ENCODE measurements at regions not wholly inside any gene's neighbourhood (a gene's known extent, or its start where the extent isn't known, plus 50 kb on each side); places are given as distances from the start of the nearest gene placed in this dataset.
A peak's percentile ranks its signal among the peaks of the same experiment; 100 is the strongest.

DNA sequence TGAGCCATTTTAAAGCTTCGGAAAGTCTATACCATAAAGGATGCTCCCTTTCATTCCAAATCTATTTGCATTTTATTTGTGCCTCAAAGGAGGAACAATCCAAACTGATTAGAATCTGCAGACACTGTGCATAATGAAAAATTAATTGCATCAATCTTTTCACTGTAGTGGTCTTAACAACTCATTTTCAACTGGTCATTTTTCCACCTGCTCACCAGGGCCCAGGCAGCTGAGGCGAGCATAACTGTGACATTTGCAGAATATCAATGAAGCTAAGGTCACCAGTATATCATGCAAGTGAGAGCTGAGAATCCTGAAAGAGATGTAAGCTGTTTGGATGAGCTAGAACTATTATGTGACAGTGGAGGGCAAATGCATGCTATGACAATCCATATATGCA is 387.3 kb upstream of the TECRL start:
- no peaks in the 10 kb centered on the region for H4K20me1 ChIP-seq (ENCODE audit: low read length)
- H3K4me3 ChIP-seq (ENCODE audit: low read length): no peak overlapping the region
- H3K27ac ChIP-seq (ENCODE audit: low read length): no peak overlapping the region
- no TSS peak for BruUV-seq (replicated peaks)
- CTCF ChIA-PET: no interaction called here
- no peaks in the 10 kb centered on the region for H3K4me1 ChIP-seq (ENCODE audit: insufficient read depth, low read length)
- no peak for ATAC-seq
- TF ChIP-seq CTCF (conservative IDR thresholded peaks at IDR 0.05; ENCODE audit: low read depth, low read length) (no peak), EZH2 (IDR thresholded peaks at IDR 0.05; ENCODE audit: low read length, unreplicated experiment) (no peak), EZH2phosphoT487 (IDR thresholded peaks at IDR 0.05; ENCODE audit: borderline replicate concordance, low read length) (no peak)
- H3K9ac ChIP-seq (ENCODE audit: low read length): no peak overlapping the region
- H3F3A ChIP-seq (ENCODE audit: low read length, unreplicated experiment): no peaks in the 10 kb centered on the region
- H3K79me2 ChIP-seq (ENCODE audit: low read length): no peaks in the 10 kb centered on the region
- no peaks in the 10 kb centered on the region for H3K9me3 ChIP-seq (ENCODE audit: low read length)
- no peak for DNase-seq
- intact Hi-C loops (cut with micrococcal nuclease): no loop called here
- POLR2A ChIA-PET (ENCODE audit: unreplicated experiment): no interaction called here
- H3K27me3 ChIP-seq (ENCODE audit: low read length): no peaks in the 10 kb centered on the region
- no peak overlapping the region for H3K4me2 ChIP-seq (ENCODE audit: low read length)
- no peaks in the 10 kb centered on the region for H3K9me2 ChIP-seq (replicated peaks; ENCODE audit: low read length)
- no peaks in the 10 kb centered on the region for H3K36me3 ChIP-seq (ENCODE audit: low read depth, low read length)
- no peak overlapping the region for H2AFZ ChIP-seq (ENCODE audit: low read length)

- H3K9me3 ChIP-seq (ENCODE audit: low read length): no peaks in the 10 kb centered on the region
- no peaks in the 10 kb centered on the region for H3K79me2 ChIP-seq (ENCODE audit: low read length)
- peak overlapping the region; percentile 5; the same call in 1 of the 2 replicates for H3K4me2 ChIP-seq (ENCODE audit: low read length)
- CTCF ChIA-PET: no interaction called here
- TF ChIP-seq EZH2 (IDR thresholded peaks at IDR 0.05; ENCODE audit: low read length, unreplicated experiment) (no peak), EZH2phosphoT487 (IDR thresholded peaks at IDR 0.05; ENCODE audit: borderline replicate concordance, low read length) (no peak), CTCF (conservative IDR thresholded peaks at IDR 0.05; ENCODE audit: low read depth, low read length) (no peak)
- H3F3A ChIP-seq (ENCODE audit: low read length, unreplicated experiment): no peaks in the 10 kb centered on the region
- H3K27ac ChIP-seq (ENCODE audit: low read length): no peak overlapping the region
- H3K27me3 ChIP-seq (ENCODE audit: low read length): no peaks in the 10 kb centered on the region
- intact Hi-C loops (cut with micrococcal nuclease): loop anchor here (5.0 kb wide), 3 partner anchors 67 to 883 kb away; no protein-coding TSS in a partner anchor
- POLR2A ChIA-PET (ENCODE audit: unreplicated experiment): no interaction called here
- no peak overlapping the region for H2AFZ ChIP-seq (ENCODE audit: low read length)
- H3K36me3 ChIP-seq (ENCODE audit: low read depth, low read length): no peaks in the 10 kb centered on the region
- peak; percentile 61 for DNase-seq
- BruUV-seq (replicated peaks): no TSS peak
- H4K20me1 ChIP-seq (ENCODE audit: low read length): no peaks in the 10 kb centered on the region
- H3K9me2 ChIP-seq (replicated peaks; ENCODE audit: low read length): no peaks in the 10 kb centered on the region
- no peak overlapping the region for H3K9ac ChIP-seq (ENCODE audit: low read length)
- peaks cover 9% of the 10 kb centered on the region for H3K4me1 ChIP-seq (ENCODE audit: insufficient read depth, low read length)
- no peak overlapping the region for H3K4me3 ChIP-seq (ENCODE audit: low read length)
- peak; percentile 81 for ATAC-seq
These were observed 374.9 kb upstream of the TECRL start for GRCh38 chr4:64784125-64784524.

DNA sequence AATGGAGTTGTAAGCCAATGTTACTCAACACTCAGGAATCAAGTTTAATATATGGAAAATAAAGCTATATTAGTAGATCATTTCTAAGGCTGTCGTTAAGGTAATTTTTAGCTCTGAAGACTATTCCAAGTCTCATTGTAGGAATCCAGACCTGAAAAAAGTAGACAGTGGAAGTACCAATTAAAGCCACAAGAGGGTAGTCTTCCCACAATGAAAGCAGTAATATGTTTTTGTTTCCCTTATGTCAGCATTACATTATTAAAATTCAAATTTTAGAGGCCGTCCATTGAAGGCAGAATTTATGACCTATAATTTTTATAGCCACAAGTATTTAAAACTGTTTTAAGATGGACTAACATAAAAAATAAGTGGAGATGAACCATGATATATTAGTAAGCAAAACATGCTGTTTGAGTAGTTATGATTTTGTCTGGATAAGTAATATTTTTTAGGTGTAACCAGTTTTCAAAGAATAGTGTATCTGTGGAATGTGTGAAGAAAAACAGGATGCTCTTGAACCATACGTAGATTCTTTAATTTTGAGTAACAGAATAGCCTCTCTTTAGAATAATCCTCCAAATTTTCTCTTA is 372.6 kb upstream of the TECRL start:
- no TSS peak for BruUV-seq (replicated peaks)
- CTCF ChIA-PET: interaction anchor here (0.7 kb wide), 1 partner anchor 222 kb away, joined by 5 read pairs; no protein-coding TSS in a partner anchor
- POLR2A ChIA-PET (ENCODE audit: unreplicated experiment): no interaction called here
- Histone ChIP-seq H3K9me2 (replicated peaks; ENCODE audit: low read length) (no peaks in the 10 kb centered on the region), H3F3A (ENCODE audit: low read length, unreplicated experiment) (no peaks in the 10 kb centered on the region), H3K4me3 (ENCODE audit: low read length) (no peak overlapping the region), H3K9me3 (ENCODE audit: low read length) (no peaks in the 10 kb centered on the region), H3K4me1 (ENCODE audit: insufficient read depth, low read length) (peaks cover 9% of the 10 kb centered on the region), H3K27me3 (ENCODE audit: low read length) (no peaks in the 10 kb centered on the region), H4K20me1 (ENCODE audit: low read length) (no peaks in the 10 kb centered on the region), H3K4me2 (ENCODE audit: low read length) (no peak overlapping the region), H3K79me2 (ENCODE audit: low read length) (no peaks in the 10 kb centered on the region), H3K27ac (ENCODE audit: low read length) (no peak overlapping the region), H3K36me3 (ENCODE audit: low read depth, low read length) (no peaks in the 10 kb centered on the region), H3K9ac (ENCODE audit: low read length) (no peak overlapping the region), H2AFZ (ENCODE audit: low read length) (no peak overlapping the region)
- peak; percentile 59 for ATAC-seq
- DNase-seq: peak; percentile 80
- TF ChIP-seq CTCF (conservative IDR thresholded peaks at IDR 0.05; ENCODE audit: low read depth, low read length) (peak; percentile 94), EZH2 (IDR thresholded peaks at IDR 0.05; ENCODE audit: low read length, unreplicated experiment) (no peak)
- intact Hi-C loops (cut with micrococcal nuclease): loop anchor here (1.0 to 5.0 kb wide), 6 partner anchors 65 to 885 kb away; no protein-coding TSS in a partner anchor
